Keratinocyte (primary cell): ENCODE measurements at regions not wholly inside any gene's neighbourhood (a gene's known extent, or its start where the extent isn't known, plus 50 kb on each side); places are given as distances from the start of the nearest gene placed in this dataset.

ENCODE experiments used
- EZH2 ChIP-seq: IDR thresholded peaks from one replicate; pipeline ENCODE4 v1.6.1; 2012; ENCODE audit warnings: inconsistent platforms, mild to moderate bottlenecking, low read length, moderate library complexity
- TF ChIP-seq, protein P1 (sequence below), 3 experiments: IDR thresholded peaks in 1 of 3; conservative IDR thresholded peaks in 1 of 3; optimal IDR thresholded peaks in 1 of 3; 2 replicates in 2 of 3; 3 replicates in 1 of 3; pipeline versions ENCODE3 to v1.5.1; 2011; ENCODE audit warnings: low read length in 3 of 3, mild to moderate bottlenecking in 3 of 3, moderate library complexity in 2 of 3, control low read depth in 1 of 3, inconsistent platforms in 1 of 3; ENCODE audit not compliant: insufficient read depth in 2 of 3; ENCODE audit errors: extremely low read depth in 1 of 3

DNA sequence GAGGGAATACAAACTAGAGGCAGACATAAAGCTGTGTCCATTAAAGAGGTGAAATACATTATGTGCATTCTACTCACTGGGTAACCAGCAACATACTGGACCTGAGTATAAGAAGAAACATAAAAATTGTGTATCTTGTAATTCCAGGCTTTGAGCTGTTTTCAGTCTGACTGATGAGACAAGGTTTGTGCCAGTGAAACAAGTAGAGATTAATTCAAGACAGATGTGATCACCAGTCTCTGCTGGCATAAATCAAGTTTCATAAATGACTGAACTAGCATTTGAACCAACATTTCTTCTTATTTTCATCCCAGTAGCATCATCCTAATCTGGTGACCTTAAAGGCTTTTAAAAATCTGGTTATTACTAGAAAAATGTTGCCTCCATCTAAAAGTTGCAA is 108.8 kb upstream of the RPL38 start:
- TF ChIP-seq EZH2: no peak
- TF ChIP-seq, protein P1, sequence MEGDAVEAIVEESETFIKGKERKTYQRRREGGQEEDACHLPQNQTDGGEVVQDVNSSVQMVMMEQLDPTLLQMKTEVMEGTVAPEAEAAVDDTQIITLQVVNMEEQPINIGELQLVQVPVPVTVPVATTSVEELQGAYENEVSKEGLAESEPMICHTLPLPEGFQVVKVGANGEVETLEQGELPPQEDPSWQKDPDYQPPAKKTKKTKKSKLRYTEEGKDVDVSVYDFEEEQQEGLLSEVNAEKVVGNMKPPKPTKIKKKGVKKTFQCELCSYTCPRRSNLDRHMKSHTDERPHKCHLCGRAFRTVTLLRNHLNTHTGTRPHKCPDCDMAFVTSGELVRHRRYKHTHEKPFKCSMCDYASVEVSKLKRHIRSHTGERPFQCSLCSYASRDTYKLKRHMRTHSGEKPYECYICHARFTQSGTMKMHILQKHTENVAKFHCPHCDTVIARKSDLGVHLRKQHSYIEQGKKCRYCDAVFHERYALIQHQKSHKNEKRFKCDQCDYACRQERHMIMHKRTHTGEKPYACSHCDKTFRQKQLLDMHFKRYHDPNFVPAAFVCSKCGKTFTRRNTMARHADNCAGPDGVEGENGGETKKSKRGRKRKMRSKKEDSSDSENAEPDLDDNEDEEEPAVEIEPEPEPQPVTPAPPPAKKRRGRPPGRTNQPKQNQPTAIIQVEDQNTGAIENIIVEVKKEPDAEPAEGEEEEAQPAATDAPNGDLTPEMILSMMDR (optimal IDR thresholded peaks at IDR 0.05 in 1 of 3, IDR thresholded peaks at IDR 0.05 in 1 of 3, conservative IDR thresholded peaks at IDR 0.05 in 1 of 3; ENCODE audit: extremely low read depth in 1 of 3, insufficient read depth in 2 of 3, low read length in 3 of 3): no peak
